Activated CD8-positive, alpha-beta memory T cell treated with anti-CD3 and anti-CD28 coated beads, Interleukin-2, amount 10 ng/mL, durations not matched to agents 7 days and 5 days (primary cell): ENCODE measurements at regions not wholly inside any gene's neighbourhood (a gene's known extent, or its start where the extent isn't known, plus 50 kb on each side); places are given as distances from the start of the nearest gene placed in this dataset.
"Not testable (repeated sequence)": the region's sequence is repeated elsewhere in the genome, so short reads cannot be mapped to it uniquely, and the experiment has no call there.

Source experiments
- ATAC-seq: fragments of 150-1000 bp; cut with Tn5 transposase; one replicate; pipeline ENCODE4 v1.10.0; 2021; ENCODE audit warnings: moderate library complexity
- CTCF ChIA-PET: fragments of 350-600 bp; sonication (Branson Sonifier 250); formaldehyde crosslinking; loops from one replicate; lab custom pipeline; 2021; ENCODE audit warnings: antibody characterized with exemption; lab: Charles Lee
- DNase-seq: peaks from one replicate; pipeline ENCODE4 v3.0.0-alpha.2; 2020
- H3K27ac Mint-ChIP-seq: one replicate; pipeline ENCODE4 v1.8.0; 2021; ENCODE audit warnings: mild to moderate bottlenecking, mixed read lengths
- H3K27me3 Mint-ChIP-seq: one replicate; pipeline ENCODE4 v1.8.0; 2021; ENCODE audit warnings: mixed read lengths
- H3K36me3 Mint-ChIP-seq: one replicate; pipeline ENCODE4 v1.8.0; 2021; ENCODE audit warnings: mild to moderate bottlenecking, mixed read lengths
- H3K4me1 Mint-ChIP-seq: one replicate; pipeline ENCODE4 v1.8.0; 2021; ENCODE audit warnings: mixed read lengths
- H3K4me3 Mint-ChIP-seq: one replicate; pipeline ENCODE4 v1.8.0; 2021; ENCODE audit warnings: mild to moderate bottlenecking, moderate library complexity, mixed read lengths
- H3K9me3 Mint-ChIP-seq: one replicate; pipeline ENCODE4 v1.8.0; 2022; ENCODE audit warnings: low read depth, mixed read lengths

GRCh38 chr16:13351181-13351580, 449.8 kb downstream of the SHISA9 start:
- DNase-seq (no peak), ATAC-seq (no peak)
- Mint-ChIP-seq H3K36me3 (no peaks in the 10 kb centered on the region), H3K4me1 (no peaks in the 10 kb centered on the region), H3K9me3 (no peaks in the 10 kb centered on the region), H3K4me3 (no peak overlapping the region), H3K27me3 (no peaks in the 10 kb centered on the region), H3K27ac (no peak overlapping the region)
- CTCF ChIA-PET, result no interaction called here

GRCh38 chr16:13351601-13352217, 450.3 kb downstream of the SHISA9 start:
- no peak overlapping the region for H3K4me3 Mint-ChIP-seq
- H3K27ac Mint-ChIP-seq, result no peak overlapping the region
- ATAC-seq, result no peak
- no peaks in the 10 kb centered on the region for H3K4me1 Mint-ChIP-seq
- H3K36me3 Mint-ChIP-seq, result no peaks in the 10 kb centered on the region
- no peak for DNase-seq
- CTCF ChIA-PET, result no interaction called here
- peaks cover 3% of the 10 kb centered on the region for H3K9me3 Mint-ChIP-seq
- H3K27me3 Mint-ChIP-seq, result no peaks in the 10 kb centered on the region

GRCh38 chr16:13352796-13353195, 451.4 kb downstream of the SHISA9 start:
- H3K4me1 Mint-ChIP-seq, H3K27ac Mint-ChIP-seq, H3K36me3 Mint-ChIP-seq, H3K4me3 Mint-ChIP-seq, CTCF ChIA-PET, ATAC-seq, H3K27me3 Mint-ChIP-seq, DNase-seq: not testable (repeated sequence)
- H3K9me3 Mint-ChIP-seq, result peaks cover 10% of the 10 kb centered on the region

- ATAC-seq, H3K4me1 Mint-ChIP-seq, H3K27me3 Mint-ChIP-seq, H3K27ac Mint-ChIP-seq, CTCF ChIA-PET, DNase-seq, H3K36me3 Mint-ChIP-seq, H3K4me3 Mint-ChIP-seq: not testable (repeated sequence)
- peaks cover 27% of the 10 kb centered on the region for H3K9me3 Mint-ChIP-seq
Observed at GRCh38 chr16:13357842-13358241, 456.4 kb downstream of the SHISA9 start.

- CTCF ChIA-PET, result no interaction called here
- no peaks in the 10 kb centered on the region for H3K27me3 Mint-ChIP-seq
- H3K9me3 Mint-ChIP-seq, result peaks cover 27% of the 10 kb centered on the region
- H3K4me3 Mint-ChIP-seq, result no peak overlapping the region
- no peaks in the 10 kb centered on the region for H3K4me1 Mint-ChIP-seq
- no peaks in the 10 kb centered on the region for H3K36me3 Mint-ChIP-seq
- H3K27ac Mint-ChIP-seq, result no peak overlapping the region
- ATAC-seq (no peak), DNase-seq (no peak)
Observed at GRCh38 chr16:13359835-13360234, 458.4 kb downstream of the SHISA9 start.

GRCh38 chr16:13372421-13372820, 471.0 kb downstream of the SHISA9 start:
- no peak for ATAC-seq
- CTCF ChIA-PET, result no interaction called here
- H3K9me3 Mint-ChIP-seq, result peaks cover 10% of the 10 kb centered on the region
- no peak overlapping the region for H3K27ac Mint-ChIP-seq
- H3K36me3 Mint-ChIP-seq, result no peaks in the 10 kb centered on the region
- H3K4me1 Mint-ChIP-seq, result no peaks in the 10 kb centered on the region
- H3K4me3 Mint-ChIP-seq, result no peak overlapping the region
- no peaks in the 10 kb centered on the region for H3K27me3 Mint-ChIP-seq
- no peak for DNase-seq

GRCh38 chr16:13376174-13376573, 474.8 kb downstream of the SHISA9 start:
- no peaks in the 10 kb centered on the region for H3K4me1 Mint-ChIP-seq
- DNase-seq, result no peak
- H3K4me3 Mint-ChIP-seq, result no peak overlapping the region
- peaks cover 14% of the 10 kb centered on the region for H3K9me3 Mint-ChIP-seq
- no peaks in the 10 kb centered on the region for H3K36me3 Mint-ChIP-seq
- no peak overlapping the region for H3K27ac Mint-ChIP-seq
- CTCF ChIA-PET, result no interaction called here
- ATAC-seq, result no peak
- no peaks in the 10 kb centered on the region for H3K27me3 Mint-ChIP-seq

- Mint-ChIP-seq H3K27ac (no peak overlapping the region), H3K27me3 (no peaks in the 10 kb centered on the region), H3K4me1 (no peaks in the 10 kb centered on the region), H3K4me3 (no peak overlapping the region), H3K9me3 (peaks cover 14% of the 10 kb centered on the region), H3K36me3 (no peaks in the 10 kb centered on the region)
- CTCF ChIA-PET, result no interaction called here
- ATAC-seq (no peak), DNase-seq (no peak)
Observed at GRCh38 chr16:13377143-13377542, 475.7 kb downstream of the SHISA9 start.

GRCh38 chr16:13378151-13378550, 476.8 kb downstream of the SHISA9 start:
- H3K27ac Mint-ChIP-seq, result no peak overlapping the region
- no peaks in the 10 kb centered on the region for H3K27me3 Mint-ChIP-seq
- peaks cover 12% of the 10 kb centered on the region for H3K9me3 Mint-ChIP-seq
- no peaks in the 10 kb centered on the region for H3K36me3 Mint-ChIP-seq
- CTCF ChIA-PET, result no interaction called here
- DNase-seq (no peak), ATAC-seq (no peak)
- H3K4me3 Mint-ChIP-seq, result no peak overlapping the region
- no peaks in the 10 kb centered on the region for H3K4me1 Mint-ChIP-seq

- H3K27me3 Mint-ChIP-seq, result no peaks in the 10 kb centered on the region
- no peaks in the 10 kb centered on the region for H3K4me1 Mint-ChIP-seq
- DNase-seq (no peak), ATAC-seq (no peak)
- H3K36me3 Mint-ChIP-seq, result no peaks in the 10 kb centered on the region
- no peak overlapping the region for H3K4me3 Mint-ChIP-seq
- no peak overlapping the region for H3K27ac Mint-ChIP-seq
- CTCF ChIA-PET, result no interaction called here
- H3K9me3 Mint-ChIP-seq, result peaks cover 8% of the 10 kb centered on the region
Observed at GRCh38 chr16:13379266-13379665, 477.9 kb downstream of the SHISA9 start.

- H3K4me1 Mint-ChIP-seq, H3K27ac Mint-ChIP-seq, H3K36me3 Mint-ChIP-seq, DNase-seq, CTCF ChIA-PET, H3K27me3 Mint-ChIP-seq, H3K9me3 Mint-ChIP-seq, ATAC-seq, H3K4me3 Mint-ChIP-seq: not testable (repeated sequence)
Observed at GRCh38 chr16:13385156-13386040, 484.0 kb downstream of the SHISA9 start.

- DNase-seq (no peak), ATAC-seq (no peak)
- H3K27me3 Mint-ChIP-seq, result no peaks in the 10 kb centered on the region
- H3K4me1 Mint-ChIP-seq, result no peaks in the 10 kb centered on the region
- H3K27ac Mint-ChIP-seq, result no peak overlapping the region
- no peak overlapping the region for H3K4me3 Mint-ChIP-seq
- peaks cover 13% of the 10 kb centered on the region for H3K9me3 Mint-ChIP-seq
- CTCF ChIA-PET, result no interaction called here
- H3K36me3 Mint-ChIP-seq, result no peaks in the 10 kb centered on the region
Observed at GRCh38 chr16:13390093-13390985, 488.9 kb downstream of the SHISA9 start.

- H3K27ac Mint-ChIP-seq, result no peak overlapping the region
- no peaks in the 10 kb centered on the region for H3K27me3 Mint-ChIP-seq
- no peak for DNase-seq
- CTCF ChIA-PET, result no interaction called here
- ATAC-seq, result no peak
- H3K9me3 Mint-ChIP-seq, result peaks cover 10% of the 10 kb centered on the region
- H3K36me3 Mint-ChIP-seq, result no peaks in the 10 kb centered on the region
- H3K4me3 Mint-ChIP-seq, result no peak overlapping the region
- no peaks in the 10 kb centered on the region for H3K4me1 Mint-ChIP-seq
Observed at GRCh38 chr16:13390986-13391305, 489.5 kb downstream of the SHISA9 start.
